Gastrocnemius medialis (tissue), 4 donors: ENCODE measurements at regions not wholly inside any gene's neighbourhood (a gene's known extent, or its start where the extent isn't known, plus 50 kb on each side); places are given as distances from the start of the nearest gene placed in this dataset.

Experiments used
- ATAC-seq, 2 donors: fragments of 150-250 bp; one replicate each; pipeline ENCODE4 v1.9.1; 2016
- DNase-seq, 2 donors: peaks; one replicate each; pipeline ENCODE4 v3.0.0-alpha.2; 2019
- H3K27ac ChIP-seq, 4 donors: fragments of 200-600 bp; sonication (generic); 1 replicate in 1 of 4; 2 replicates in 3 of 4; pipeline ENCODE4 v1.5.1; 2016 to 2018; ENCODE audit warnings: mild to moderate bottlenecking in 2 of 4, moderate library complexity in 1 of 4
- H3K27me3 ChIP-seq, 3 donors: fragments of 200-600 bp; sonication (generic) in 2 of 3; 1 replicate in 1 of 3; 2 replicates in 2 of 3; pipeline versions ENCODE4 v1.5.1 to v1.6.0; 2016 to 2019; ENCODE audit warnings: mild to moderate bottlenecking in 1 of 3, moderate library complexity in 1 of 3
- H3K36me3 ChIP-seq, 2 donors: fragments of 200-600 bp; sonication (generic) in 1 of 2; one replicate each; pipeline ENCODE4 v1.5.1; 2017 to 2018
- H3K4me1 ChIP-seq, 2 donors: fragments of 200-600 bp; sonication (generic) in 1 of 2; one replicate each; pipeline ENCODE4 v1.5.1; 2016 to 2017; ENCODE audit warnings: mild to moderate bottlenecking in 2 of 2
- H3K4me3 ChIP-seq, 4 donors: fragments of 200-600 bp; sonication (generic) in 3 of 4; 1 replicate in 1 of 4; 2 replicates in 3 of 4; pipeline ENCODE4 v1.5.1; 2016 to 2019; ENCODE audit warnings: mild to moderate bottlenecking in 2 of 4
- H3K9me3 ChIP-seq, 3 donors: fragments of 200-600 bp; sonication (generic) in 2 of 3; 1 replicate in 1 of 3; 2 replicates in 2 of 3; pipeline ENCODE4 v1.5.1; 2016 to 2019
- POLR2A ChIP-seq, 2 donors: fragments of 450-650 bp; IDR thresholded peaks; one replicate each; pipeline ENCODE4 v1.6.1; 2017; ENCODE audit warnings: antibody characterized with exemption in 2 of 2, mild to moderate bottlenecking in 2 of 2, moderate library complexity in 2 of 2
- in situ Hi-C, 4 donors: fragments of 200-750 bp; cut with MboI; loops; one replicate each; pipeline versions ENCODE4 v1.15.0 to v1.8.0; 2017; ENCODE audit warnings: low sequenced_read_pairs in 4 of 4
- intact Hi-C: fragments of 100-400 bp; cut with DNase I; formaldehyde crosslinking; loops from one replicate; pipeline ENCODE4 v1.15.1; 2023; ENCODE audit warnings: low total_unique reads
- TF ChIP-seq, protein P1 (sequence below), 5 experiments: fragments of 450-650 bp in 3 of 5; fragments of 200-600 bp in 2 of 5; sonication (generic) in 2 of 5; IDR thresholded peaks in 4 of 5; conservative IDR thresholded peaks in 1 of 5; 1 replicate in 4 of 5; 2 replicates in 1 of 5; pipeline ENCODE4 v1.5.1; 2016 to 2019; ENCODE audit warnings: antibody characterized with exemption in 5 of 5, mild to moderate bottlenecking in 3 of 5, moderate library complexity in 3 of 5

DNA sequence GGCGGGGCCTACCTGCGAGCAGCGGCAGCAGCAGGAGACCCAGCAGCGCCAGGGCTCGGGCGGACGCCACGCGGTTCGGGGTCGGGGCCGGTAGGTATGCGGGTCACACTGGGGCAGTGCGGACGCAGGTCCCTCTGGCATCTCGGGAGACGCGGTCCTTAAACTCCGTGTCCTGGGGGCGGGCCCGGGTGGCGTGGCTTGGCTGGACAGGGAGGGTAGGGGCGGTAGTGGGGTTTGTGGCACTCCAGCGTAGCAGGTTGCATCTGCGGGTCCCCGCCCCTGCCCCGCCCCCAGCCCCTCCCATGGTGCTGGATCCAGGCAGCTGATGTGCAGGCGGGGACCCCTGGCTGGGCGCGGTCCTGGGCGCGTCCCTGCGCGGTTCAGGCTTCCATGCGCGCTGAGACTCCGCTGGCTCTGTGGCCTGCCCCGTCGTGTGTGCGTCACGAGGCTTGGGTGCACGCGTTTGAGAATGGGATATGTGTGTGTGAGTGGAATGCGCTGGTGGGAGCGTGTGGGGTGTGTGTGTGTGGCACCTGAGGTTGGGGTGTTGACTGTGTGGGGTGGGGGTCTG is 96.1 kb downstream of the WTIP start:
- Histone ChIP-seq H3K36me3 (no peaks in the 10 kb centered on the region), H3K4me3 (no peak overlapping the region), H3K27me3 (no peaks in the 10 kb centered on the region), H3K4me1 (no peaks in the 10 kb centered on the region), H3K27ac (no peak overlapping the region), H3K9me3 (no peaks in the 10 kb centered on the region)
- DNase-seq (no peak), ATAC-seq (no peak)
- intact Hi-C loops (no loop called here), in situ Hi-C loops (no loop called here)
- no peak for TF ChIP-seq POLR2A (IDR thresholded peaks at IDR 0.05)
- TF ChIP-seq, protein P1, sequence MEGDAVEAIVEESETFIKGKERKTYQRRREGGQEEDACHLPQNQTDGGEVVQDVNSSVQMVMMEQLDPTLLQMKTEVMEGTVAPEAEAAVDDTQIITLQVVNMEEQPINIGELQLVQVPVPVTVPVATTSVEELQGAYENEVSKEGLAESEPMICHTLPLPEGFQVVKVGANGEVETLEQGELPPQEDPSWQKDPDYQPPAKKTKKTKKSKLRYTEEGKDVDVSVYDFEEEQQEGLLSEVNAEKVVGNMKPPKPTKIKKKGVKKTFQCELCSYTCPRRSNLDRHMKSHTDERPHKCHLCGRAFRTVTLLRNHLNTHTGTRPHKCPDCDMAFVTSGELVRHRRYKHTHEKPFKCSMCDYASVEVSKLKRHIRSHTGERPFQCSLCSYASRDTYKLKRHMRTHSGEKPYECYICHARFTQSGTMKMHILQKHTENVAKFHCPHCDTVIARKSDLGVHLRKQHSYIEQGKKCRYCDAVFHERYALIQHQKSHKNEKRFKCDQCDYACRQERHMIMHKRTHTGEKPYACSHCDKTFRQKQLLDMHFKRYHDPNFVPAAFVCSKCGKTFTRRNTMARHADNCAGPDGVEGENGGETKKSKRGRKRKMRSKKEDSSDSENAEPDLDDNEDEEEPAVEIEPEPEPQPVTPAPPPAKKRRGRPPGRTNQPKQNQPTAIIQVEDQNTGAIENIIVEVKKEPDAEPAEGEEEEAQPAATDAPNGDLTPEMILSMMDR (IDR thresholded peaks at IDR 0.05 in 4 of 5, conservative IDR thresholded peaks at IDR 0.05 in 1 of 5): no peak

GRCh38 chr19:34577056-34577455 is 95.5 kb downstream of the WTIP start:
- H3K9me3 ChIP-seq: no peaks in the 10 kb centered on the region
- no peaks in the 10 kb centered on the region for H3K27me3 ChIP-seq
- DNase-seq: no peak
- H3K36me3 ChIP-seq: no peaks in the 10 kb centered on the region
- H3K4me1 ChIP-seq: no peaks in the 10 kb centered on the region
- H3K4me3 ChIP-seq: no peak overlapping the region
- ATAC-seq: no peak
- TF ChIP-seq, protein P1 (IDR thresholded peaks at IDR 0.05 in 4 of 5, conservative IDR thresholded peaks at IDR 0.05 in 1 of 5): no peak
- no peak for TF ChIP-seq POLR2A (IDR thresholded peaks at IDR 0.05)
- in situ Hi-C loops (no loop called here), intact Hi-C loops (no loop called here)
- no peak overlapping the region for H3K27ac ChIP-seq

GRCh38 chr19:34576292-34576691 is 94.7 kb downstream of the WTIP start:
- no peak overlapping the region for H3K4me3 ChIP-seq
- TF ChIP-seq POLR2A (IDR thresholded peaks at IDR 0.05): no peak
- TF ChIP-seq, protein P1 (IDR thresholded peaks at IDR 0.05 in 4 of 5, conservative IDR thresholded peaks at IDR 0.05 in 1 of 5): no peak
- H3K4me1 ChIP-seq: no peaks in the 10 kb centered on the region
- ATAC-seq: no peak
- no peaks in the 10 kb centered on the region for H3K27me3 ChIP-seq
- H3K36me3 ChIP-seq: no peaks in the 10 kb centered on the region
- no peak for DNase-seq
- H3K9me3 ChIP-seq: no peaks in the 10 kb centered on the region
- no peak overlapping the region for H3K27ac ChIP-seq
- intact Hi-C loops: no loop called here
- in situ Hi-C loops: no loop called here

DNA sequence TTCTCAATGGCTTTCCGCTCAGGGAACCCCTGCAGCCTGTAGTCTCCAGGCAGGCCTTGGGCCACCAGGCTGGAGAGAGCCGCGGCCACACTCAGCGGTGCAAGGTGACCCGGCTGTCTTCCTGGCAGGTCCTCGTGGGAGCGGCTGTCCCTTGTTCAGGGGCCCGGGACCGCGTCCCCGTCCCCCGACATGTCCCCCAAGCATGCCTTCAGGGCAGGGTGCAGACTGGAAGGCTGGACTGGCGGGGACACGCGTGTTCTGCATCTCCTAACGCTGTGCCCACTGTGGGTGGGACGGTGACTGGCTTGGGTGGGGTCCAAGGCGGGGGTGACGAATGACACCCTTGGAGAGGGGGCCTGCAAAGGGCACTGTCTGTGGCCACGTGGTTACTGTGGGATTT is 93.6 kb downstream of the WTIP start:
- no peak for DNase-seq
- Histone ChIP-seq H3K27ac (no peak overlapping the region), H3K27me3 (no peaks in the 10 kb centered on the region), H3K4me1 (no peaks in the 10 kb centered on the region), H3K4me3 (no peak overlapping the region), H3K36me3 (no peaks in the 10 kb centered on the region), H3K9me3 (peaks cover 0 to 3% (median 0%) of the 10 kb centered on the region in 3 donors)
- ATAC-seq: no peak
- intact Hi-C loops (no loop called here), in situ Hi-C loops (no loop called here)
- TF ChIP-seq POLR2A (IDR thresholded peaks at IDR 0.05): no peak
- TF ChIP-seq, protein P1 (IDR thresholded peaks at IDR 0.05 in 4 of 5, conservative IDR thresholded peaks at IDR 0.05 in 1 of 5): no peak

DNA sequence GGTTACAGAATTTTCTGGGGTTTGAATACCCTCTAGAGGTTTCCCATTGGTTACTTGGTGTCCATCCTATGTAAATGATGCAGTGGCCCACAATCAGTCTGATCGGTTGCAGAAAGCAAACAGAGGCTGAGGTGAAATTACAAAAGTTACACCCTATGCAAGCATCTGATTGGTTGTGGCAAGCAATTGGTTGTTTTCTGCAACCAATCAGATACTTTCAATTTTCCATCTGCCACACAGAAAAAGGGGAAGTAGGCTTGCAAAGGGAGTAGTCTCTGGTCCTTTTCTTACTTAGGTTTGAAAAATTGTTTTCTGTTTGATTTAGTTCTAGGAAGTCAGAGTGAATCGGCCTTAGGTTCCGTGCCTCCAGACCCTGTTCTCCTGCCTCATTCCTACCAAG is 93.1 kb downstream of the WTIP start:
- Histone ChIP-seq H3K4me3 (no peak overlapping the region), H3K9me3 (peaks cover 0 to 6% (median 0%) of the 10 kb centered on the region in 3 donors), H3K36me3 (no peaks in the 10 kb centered on the region), H3K27ac (no peak overlapping the region), H3K4me1 (no peaks in the 10 kb centered on the region), H3K27me3 (no peaks in the 10 kb centered on the region)
- ATAC-seq (no peak), DNase-seq (no peak)
- in situ Hi-C loops: no loop called here
- TF ChIP-seq, protein P1 (IDR thresholded peaks at IDR 0.05 in 4 of 5, conservative IDR thresholded peaks at IDR 0.05 in 1 of 5): no peak
- TF ChIP-seq POLR2A (IDR thresholded peaks at IDR 0.05): no peak
- intact Hi-C loops: no loop called here
